Dermis blood vessel endothelial cell (primary cell): ENCODE measurements at regions not wholly inside any gene's neighbourhood (a gene's known extent, or its start where the extent isn't known, plus 50 kb on each side); places are given as distances from the start of the nearest gene placed in this dataset.
A peak's percentile ranks its signal among the peaks of the same experiment; 100 is the strongest.
"Not testable (repeated sequence)": the region's sequence is repeated elsewhere in the genome, so short reads cannot be mapped to it uniquely, and the experiment has no call there.

Source experiments
- DNase-seq: peaks from one replicate; pipeline ENCODE4 v3.0.0; 2010

- no peak for DNase-seq
Observed at GRCh38 chr2:176574484-176575236, 305.4 kb downstream of the MTX2 start.

GRCh38 chr2:176575237-176575744 is 306.0 kb downstream of the MTX2 start:
- DNase-seq = no peak

DNA sequence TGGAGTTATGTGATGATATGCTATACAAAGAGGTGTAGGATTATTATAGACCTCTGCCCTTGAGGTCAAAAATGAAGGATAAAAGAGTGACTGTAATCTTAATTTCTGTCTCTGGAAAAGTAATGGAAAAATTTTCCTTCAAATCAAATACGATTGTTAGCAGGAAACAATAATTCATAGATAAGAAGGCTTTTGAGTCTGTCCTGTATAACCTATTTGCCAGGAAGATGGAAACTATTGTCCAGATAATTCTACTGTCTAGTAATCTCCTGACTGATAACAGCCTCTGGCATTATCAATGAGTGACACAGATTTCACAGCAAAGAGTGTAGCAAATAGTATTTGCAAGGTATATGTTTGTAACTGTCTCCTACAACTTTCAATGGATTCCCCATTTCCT is 307.8 kb downstream of the MTX2 start:
- DNase-seq = no peak

DNA sequence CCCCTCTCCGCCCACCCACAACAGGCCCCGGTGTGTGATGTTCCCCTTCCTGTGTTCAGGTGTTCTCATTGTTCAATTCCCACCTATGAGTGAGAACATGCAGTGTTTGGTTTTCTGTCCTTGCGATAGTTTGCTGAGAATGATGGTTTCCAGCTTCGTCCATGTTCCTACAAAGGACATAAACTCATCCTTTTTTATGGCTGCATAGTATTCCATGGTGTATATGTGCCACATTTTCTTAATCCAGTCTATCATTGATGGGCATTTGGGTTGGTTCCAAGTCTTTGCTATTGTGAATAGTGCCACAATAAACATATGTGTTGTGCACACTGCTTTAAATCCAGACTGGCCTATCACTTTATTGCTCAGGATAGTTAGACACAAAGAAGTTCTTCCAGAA is 309.1 kb downstream of the MTX2 start:
- not testable (repeated sequence) for DNase-seq

GRCh38 chr2:176579608-176580007 is 310.4 kb downstream of the MTX2 start:
- no peak for DNase-seq

DNA sequence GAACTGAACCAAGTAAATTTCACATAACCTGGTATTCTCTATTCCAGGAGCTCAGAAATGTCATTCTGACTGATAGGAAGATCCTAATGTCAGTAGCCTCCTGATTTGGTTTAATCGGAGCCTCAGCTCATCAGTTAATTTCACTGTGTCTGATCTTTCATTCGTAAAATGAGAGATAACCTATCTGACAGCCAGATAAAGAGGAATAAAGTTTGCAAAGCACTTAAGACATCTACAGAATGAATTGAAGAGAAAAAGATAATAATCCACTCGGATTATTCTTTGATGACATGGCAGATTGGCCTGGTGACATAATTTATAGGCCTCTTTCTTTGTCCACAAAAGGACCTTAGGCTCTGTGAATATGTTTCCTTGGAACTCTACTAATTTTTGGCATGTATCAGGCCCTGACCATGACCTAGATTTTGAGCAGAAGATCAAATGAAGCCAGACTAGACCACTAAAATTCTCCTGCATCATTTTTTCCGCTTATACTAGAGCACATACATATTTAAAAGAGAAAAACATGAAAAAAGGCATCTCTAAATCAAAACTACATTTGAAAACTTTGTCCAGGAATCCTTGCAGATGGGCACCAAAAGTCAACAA is 312.4 kb downstream of the MTX2 start:
- no peak for DNase-seq

- no peak for DNase-seq
Observed at GRCh38 chr2:176582176-176582575, 312.9 kb downstream of the MTX2 start.

- DNase-seq = peak; percentile 92
Observed at GRCh38 chr2:176582990-176583481, 313.8 kb downstream of the MTX2 start.

GRCh38 chr2:176583607-176584006 is 314.4 kb downstream of the MTX2 start:
- DNase-seq = peak; percentile 88

- DNase-seq = peak; percentile 33
Observed at GRCh38 chr2:176584333-176584732, 315.1 kb downstream of the MTX2 start.

DNA sequence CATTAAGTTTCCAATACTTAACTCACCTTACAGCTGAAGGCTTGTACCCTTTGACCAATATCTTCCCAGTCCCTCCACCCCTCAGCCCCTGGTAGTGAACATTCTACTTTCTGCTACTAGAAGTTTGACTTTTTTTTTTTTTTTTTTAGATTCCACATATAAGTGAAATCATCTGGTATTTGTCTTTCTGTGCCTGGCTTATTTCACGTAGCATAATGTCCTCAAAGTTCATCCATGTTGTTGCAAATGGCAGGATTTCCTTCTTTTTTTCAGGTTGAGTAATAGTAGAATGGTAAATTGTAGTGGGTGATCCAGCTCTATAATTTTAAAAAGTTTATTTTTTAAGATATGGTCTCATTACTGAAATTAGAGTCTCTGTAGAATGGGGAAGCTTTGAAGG is 316.0 kb downstream of the MTX2 start:
- no peak for DNase-seq

GRCh38 chr2:176585791-176586190 is 316.5 kb downstream of the MTX2 start:
- no peak for DNase-seq

GRCh38 chr2:176589287-176589686 is 320.0 kb downstream of the MTX2 start:
- DNase-seq = peak; percentile 18

DNA sequence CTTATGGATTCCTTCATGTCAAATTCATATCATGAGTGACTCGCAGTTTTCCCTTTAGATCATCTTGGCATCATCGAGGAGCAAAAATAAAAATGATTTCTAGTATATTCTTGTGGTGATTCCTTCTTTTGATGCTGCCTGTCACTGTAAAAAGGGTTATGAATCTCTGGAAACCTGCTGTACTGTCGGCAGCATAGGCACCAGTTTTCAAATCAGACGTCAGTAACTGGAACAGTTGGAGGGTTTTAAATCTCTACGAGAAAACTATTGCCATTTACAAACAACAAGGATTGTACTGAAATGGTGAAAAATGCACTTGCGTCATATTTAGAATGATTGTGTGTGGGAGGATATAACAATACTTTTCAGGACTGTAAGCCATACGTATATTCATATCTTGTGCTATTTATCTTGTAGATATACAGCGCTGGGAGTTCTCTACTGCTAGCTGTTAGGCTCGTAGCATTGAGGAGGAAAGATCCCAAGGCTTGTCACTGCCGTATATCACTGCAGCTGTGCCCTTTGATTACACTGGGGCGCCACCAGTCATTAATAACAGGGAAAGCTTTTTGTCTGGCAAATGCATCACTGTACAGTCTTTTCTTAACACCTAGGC is 320.7 kb downstream of the MTX2 start:
- DNase-seq = no peak

- DNase-seq = no peak
Observed at GRCh38 chr2:176592216-176592615, 323.0 kb downstream of the MTX2 start.

GRCh38 chr2:176595986-176596385 is 326.7 kb downstream of the MTX2 start:
- peak; percentile 52 for DNase-seq

- no peak for DNase-seq
Observed at GRCh38 chr2:176597916-176598315, 328.7 kb downstream of the MTX2 start.

- DNase-seq = no peak
Observed at GRCh38 chr2:176598351-176598750, 329.1 kb downstream of the MTX2 start.

- DNase-seq = no peak
Observed at GRCh38 chr2:176599796-176600485, 330.7 kb downstream of the MTX2 start.

DNA sequence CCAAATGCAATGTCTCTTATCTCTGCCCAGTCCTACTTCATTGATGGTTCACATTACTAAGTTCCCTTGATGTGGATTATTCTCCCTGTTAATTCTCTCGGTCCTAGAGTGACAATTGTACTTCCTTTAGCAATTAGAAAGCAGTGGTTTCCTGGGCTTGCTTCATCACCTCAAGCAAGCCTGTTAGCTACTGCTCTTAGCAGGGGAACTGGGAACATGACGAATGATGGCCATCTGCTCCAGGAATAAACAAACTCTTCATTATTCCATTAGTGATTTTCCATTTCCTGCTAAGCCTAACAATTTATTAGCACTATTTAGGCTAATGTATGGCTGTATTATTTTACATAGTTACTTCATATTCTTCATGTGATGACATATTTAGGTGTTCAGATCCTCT is 331.8 kb downstream of the MTX2 start:
- no peak for DNase-seq

DNA sequence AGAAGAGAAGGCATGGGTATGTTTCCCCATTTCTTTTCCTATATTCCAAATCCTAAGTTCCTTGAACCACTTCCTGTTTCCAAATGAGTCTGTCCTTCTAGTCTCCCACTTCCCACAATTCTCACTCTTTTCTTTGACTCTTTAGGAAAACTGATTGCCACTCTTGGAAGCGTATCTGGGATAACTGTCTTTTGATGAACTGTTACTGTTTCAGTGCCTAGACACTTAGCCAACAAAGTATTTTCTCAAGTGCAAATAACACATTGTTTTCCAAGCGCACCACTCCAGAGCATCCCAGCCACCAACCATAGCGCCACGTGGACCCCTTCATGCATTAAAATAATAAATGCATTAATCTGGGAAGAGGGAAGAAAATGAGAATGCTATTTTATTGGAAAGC is 342.8 kb downstream of the MTX2 start:
- DNase-seq = no peak

DNA sequence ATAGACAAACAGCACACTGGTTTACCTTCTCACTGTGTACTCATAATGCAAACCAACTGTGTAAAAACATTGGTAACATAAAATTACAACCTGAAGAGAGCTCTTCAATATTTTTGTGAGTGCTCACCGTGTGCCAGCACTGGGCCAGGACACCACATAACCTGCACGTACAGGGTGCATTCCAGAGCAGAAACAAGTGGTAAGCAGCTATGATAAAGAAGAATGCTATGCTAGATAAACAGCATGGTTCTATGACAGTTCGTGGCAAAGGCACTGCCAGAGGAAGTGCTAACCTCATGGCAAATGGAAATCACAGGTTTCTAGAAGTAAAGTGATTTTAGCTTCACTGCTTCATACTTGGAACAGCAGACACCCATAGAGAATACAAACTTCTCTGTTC is 343.5 kb downstream of the MTX2 start:
- DNase-seq = peak; percentile 22
